ENCODE measurements at regions not wholly inside any gene's neighbourhood (a gene's known extent, or its start where the extent isn't known, plus 50 kb on each side); places are given as distances from the start of the nearest gene placed in this dataset.

DNA sequence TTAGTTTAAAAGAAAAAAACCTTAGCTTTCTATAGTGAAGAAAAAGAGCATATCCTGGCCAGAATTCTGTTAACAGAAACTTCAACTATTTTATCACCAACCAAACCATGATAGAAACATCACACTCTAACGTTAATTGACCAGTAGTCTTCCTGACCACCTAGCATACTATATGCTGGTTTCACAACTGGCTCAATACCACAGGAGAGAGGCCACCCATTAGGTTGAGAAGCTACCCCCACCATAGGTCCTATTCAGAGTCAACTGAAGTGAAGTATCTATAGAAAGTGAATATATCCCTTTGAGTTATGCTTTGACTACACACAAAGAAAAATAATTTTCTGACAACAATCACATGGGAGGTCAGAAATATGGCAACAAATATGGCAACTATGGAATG, 85.2 kb upstream of the STK17B start:
- Mint-ChIP-seq H3K27ac (no peak overlapping the region), H3K4me3 (peak overlapping the region in 1 of 5 donors; percentile 4), H3K36me3 (peaks cover 0 to 8% (median 0%) of the 10 kb centered on the region in 3 donors), H3K27me3 (ENCODE audit: low read depth in 3 of 3) (no peaks in the 10 kb centered on the region), H3K9me3 (no peaks in the 10 kb centered on the region), H3K4me1 (peaks cover 45 to 50% of the 10 kb centered on the region in 2 donors)
- no peak for DNase-seq

DNA sequence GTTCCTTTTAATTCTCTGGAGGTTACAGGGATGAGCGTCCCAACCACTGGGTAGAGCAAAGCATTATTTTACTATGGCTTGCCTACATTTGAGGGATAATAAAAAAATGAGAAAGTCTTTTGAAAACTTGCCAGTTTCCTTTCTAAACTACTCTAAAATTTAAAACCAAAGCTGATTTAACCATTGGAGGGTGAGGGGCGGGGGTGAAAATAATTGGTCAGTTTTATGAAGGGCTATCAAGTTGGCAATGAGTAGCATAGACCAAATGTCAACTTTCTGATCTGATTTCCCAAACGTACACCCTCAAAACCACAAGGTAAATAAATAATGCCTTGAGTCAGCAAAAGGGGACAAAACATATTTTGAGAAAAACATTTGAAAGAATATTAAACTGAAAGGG, 85.7 kb upstream of the STK17B start:
- H3K9me3 Mint-ChIP-seq, result no peaks in the 10 kb centered on the region
- no peak overlapping the region for H3K27ac Mint-ChIP-seq
- H3K27me3 Mint-ChIP-seq (ENCODE audit: low read depth in 3 of 3), result no peaks in the 10 kb centered on the region
- peaks cover 45 to 48% of the 10 kb centered on the region in 2 donors for H3K4me1 Mint-ChIP-seq
- no peak for DNase-seq
- peaks cover 0 to 7% (median 0%) of the 10 kb centered on the region in 3 donors for H3K36me3 Mint-ChIP-seq
- H3K4me3 Mint-ChIP-seq, result no peak overlapping the region

DNA sequence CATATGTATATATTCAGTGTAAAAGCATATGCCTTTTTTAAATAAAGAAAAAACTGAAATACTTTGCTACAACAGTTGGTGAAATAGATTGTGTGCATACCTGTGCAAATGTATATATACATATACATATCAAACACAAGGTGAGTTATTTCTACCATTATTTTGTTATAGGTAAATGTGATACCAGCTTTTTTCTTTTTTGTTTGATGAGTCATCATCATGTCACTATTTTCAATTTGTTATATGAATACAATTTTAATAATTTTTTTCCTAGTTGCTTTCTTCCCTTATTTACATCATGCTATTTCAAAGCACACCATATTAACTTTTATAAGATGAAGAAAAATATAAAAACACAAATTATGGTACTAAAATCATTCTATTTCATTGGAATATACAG, 87.0 kb upstream of the STK17B start:
- Mint-ChIP-seq H3K27ac (no peak overlapping the region), H3K4me1 (peaks cover 46 to 48% of the 10 kb centered on the region in 2 donors)

DNA sequence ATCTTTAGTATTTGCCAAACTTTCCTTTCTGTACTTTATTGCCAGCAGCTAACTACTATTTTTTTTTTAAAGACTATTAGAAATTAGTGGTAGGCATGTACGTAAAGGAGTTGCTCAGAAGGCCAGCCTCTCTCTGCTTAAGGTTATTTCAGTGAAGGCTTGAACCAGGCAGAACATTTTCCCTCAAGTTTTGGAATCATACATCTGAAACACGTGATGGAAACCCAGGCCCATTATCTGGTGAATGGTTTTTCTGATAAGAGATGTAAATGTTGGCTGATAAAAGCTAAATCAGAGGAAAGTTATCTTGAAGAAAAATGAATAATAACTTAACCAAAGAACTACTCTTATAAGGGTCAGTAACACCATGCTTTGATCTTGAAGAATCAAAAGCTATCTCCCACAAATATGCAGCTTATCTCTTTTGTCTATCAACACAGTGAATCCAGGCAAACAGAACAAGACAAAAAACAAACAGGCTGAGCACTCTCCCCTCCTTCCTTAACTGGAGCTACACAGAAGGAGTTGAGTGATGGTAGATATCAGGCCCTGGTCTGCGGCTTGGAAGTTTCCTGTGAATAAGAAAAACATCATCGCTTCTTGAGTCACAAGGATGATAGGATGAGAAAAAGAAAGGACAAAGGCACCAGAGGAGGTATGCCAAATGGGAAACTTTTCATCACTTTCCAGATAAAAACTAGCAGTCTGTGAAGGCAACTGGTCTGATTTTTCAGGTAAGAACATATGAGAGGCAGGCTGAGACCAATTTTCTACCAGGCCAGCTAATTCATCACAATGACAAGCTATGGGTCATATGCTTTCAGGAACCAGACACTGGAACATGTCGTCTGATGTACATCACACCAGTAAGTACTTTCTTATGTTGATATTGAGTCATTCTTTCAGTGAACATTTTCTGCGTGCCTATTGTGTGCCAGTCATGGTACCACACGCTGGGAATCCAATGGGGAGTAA, 88.4 kb upstream of the STK17B start:
- H3K4me1 Mint-ChIP-seq, result peaks cover 54 to 60% of the 10 kb centered on the region in 2 donors
- peak overlapping the region in 3 of 5 donors; percentile 20 to 50 (median 37) for H3K4me3 Mint-ChIP-seq
- H3K9me3 Mint-ChIP-seq, result no peaks in the 10 kb centered on the region
- no peaks in the 10 kb centered on the region for H3K27me3 Mint-ChIP-seq (ENCODE audit: low read depth in 3 of 3)
- peak overlapping the region in 5 of 6 donors; percentile 65 to 86 (median 80) for H3K27ac Mint-ChIP-seq
- H3K36me3 Mint-ChIP-seq, result peaks cover 0 to 4% (median 0%) of the 10 kb centered on the region in 3 donors
- DNase-seq, result no peak

More for the DNA sequence above, 87.0 kb upstream of the STK17B start:
- Mint-ChIP-seq H3K9me3 (no peaks in the 10 kb centered on the region), H3K36me3 (peaks cover 0 to 4% (median 0%) of the 10 kb centered on the region in 3 donors), H3K27me3 (ENCODE audit: low read depth in 3 of 3) (no peaks in the 10 kb centered on the region), H3K4me3 (no peak overlapping the region)
- no peak for DNase-seq

DNA sequence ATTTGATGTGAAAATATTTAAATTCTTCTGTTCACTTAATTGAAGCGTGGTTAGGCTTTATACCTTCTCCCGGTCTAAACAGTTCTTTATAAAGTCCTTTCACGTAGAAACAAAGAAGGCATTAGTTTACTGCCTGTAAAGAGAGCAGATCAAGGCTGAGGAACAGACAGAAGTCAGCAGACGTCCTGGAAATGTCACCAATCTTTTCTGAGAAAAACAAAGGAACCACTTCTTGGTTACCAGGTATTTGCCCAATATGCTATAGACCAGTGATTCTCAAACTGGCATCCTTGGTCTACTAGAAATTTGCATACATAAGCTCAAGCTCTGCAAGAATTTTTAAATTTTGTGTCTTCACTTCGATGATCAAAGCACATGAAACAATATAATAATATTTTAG, 89.2 kb upstream of the STK17B start:
- no peaks in the 10 kb centered on the region for H3K9me3 Mint-ChIP-seq
- peaks cover 0 to 4% (median 0%) of the 10 kb centered on the region in 3 donors for H3K36me3 Mint-ChIP-seq
- no peak for DNase-seq
- H3K4me3 Mint-ChIP-seq, result peak overlapping the region in 3 of 5 donors; percentile 20 to 50 (median 37)
- H3K27ac Mint-ChIP-seq, result peak overlapping the region in 4 of 6 donors; percentile 9 to 86 (median 77)
- H3K4me1 Mint-ChIP-seq, result peaks cover 54 to 62% of the 10 kb centered on the region in 2 donors
- H3K27me3 Mint-ChIP-seq (ENCODE audit: low read depth in 3 of 3), result no peaks in the 10 kb centered on the region

DNA sequence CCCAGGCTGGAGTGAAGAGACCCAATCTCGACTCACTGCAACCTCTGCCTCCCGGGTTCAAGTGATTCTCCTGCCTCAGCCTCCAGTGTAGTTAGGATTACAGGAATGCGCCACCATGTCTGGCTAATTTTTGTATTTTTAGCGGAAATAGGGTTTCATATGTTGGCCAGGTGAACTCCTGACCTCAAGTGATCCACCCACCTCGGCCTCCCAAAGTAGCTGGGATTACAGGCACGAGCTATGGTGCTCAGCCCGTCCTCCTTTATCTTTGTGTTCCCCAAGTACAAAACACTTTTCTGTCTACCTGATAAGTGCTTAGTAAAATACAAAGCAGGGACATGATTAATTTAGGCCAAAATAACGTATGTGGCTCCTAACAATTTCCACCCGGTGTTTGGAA, 91.2 kb upstream of the STK17B start:
- Mint-ChIP-seq H3K36me3 (peaks cover 0 to 2% (median 0%) of the 10 kb centered on the region in 3 donors), H3K4me3 (peak overlapping the region; percentile 57 to 83 (median 76)), H3K27me3 (ENCODE audit: low read depth in 3 of 3) (no peaks in the 10 kb centered on the region), H3K9me3 (no peaks in the 10 kb centered on the region), H3K27ac (peak overlapping the region; percentile 83 to 94 (median 91)), H3K4me1 (peaks cover 50 to 64% of the 10 kb centered on the region in 2 donors)
- no peak for DNase-seq

DNA sequence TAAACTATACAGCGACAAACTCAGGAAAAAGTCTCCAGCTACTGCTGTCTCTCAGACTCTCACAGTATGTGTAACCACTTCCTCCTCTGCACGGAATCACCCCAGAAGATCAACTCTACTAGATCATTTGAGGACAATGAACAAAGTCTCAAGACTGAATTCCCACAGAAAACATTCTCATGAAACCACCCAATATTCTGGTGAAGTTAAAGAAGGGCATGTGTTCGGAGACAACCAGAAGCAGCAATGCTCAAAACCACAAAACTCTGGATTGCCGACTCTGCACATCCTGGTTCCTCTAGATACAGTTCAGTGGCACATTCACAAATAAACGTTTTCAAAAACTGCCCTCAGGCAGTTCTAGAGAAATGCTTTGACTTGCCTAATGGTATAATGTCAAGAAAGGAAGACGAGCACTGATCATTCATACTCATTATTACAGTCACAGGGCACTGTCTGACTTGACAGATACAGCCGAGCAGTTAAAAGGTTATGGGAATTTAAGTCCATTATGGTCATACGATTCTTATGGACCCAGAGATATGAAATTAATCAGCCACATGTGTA, 91.9 kb upstream of the STK17B start:
- no peaks in the 10 kb centered on the region for H3K27me3 Mint-ChIP-seq (ENCODE audit: low read depth in 3 of 3)
- H3K9me3 Mint-ChIP-seq, result no peaks in the 10 kb centered on the region
- H3K4me1 Mint-ChIP-seq, result peaks cover 53 to 71% of the 10 kb centered on the region in 2 donors
- no peaks in the 10 kb centered on the region for H3K36me3 Mint-ChIP-seq
- H3K4me3 Mint-ChIP-seq, result peak overlapping the region; percentile 57 to 83 (median 76)
- peak overlapping the region; percentile 83 to 94 (median 91) for H3K27ac Mint-ChIP-seq
- peak; percentile 54 to 66 (median 64) for DNase-seq

DNA sequence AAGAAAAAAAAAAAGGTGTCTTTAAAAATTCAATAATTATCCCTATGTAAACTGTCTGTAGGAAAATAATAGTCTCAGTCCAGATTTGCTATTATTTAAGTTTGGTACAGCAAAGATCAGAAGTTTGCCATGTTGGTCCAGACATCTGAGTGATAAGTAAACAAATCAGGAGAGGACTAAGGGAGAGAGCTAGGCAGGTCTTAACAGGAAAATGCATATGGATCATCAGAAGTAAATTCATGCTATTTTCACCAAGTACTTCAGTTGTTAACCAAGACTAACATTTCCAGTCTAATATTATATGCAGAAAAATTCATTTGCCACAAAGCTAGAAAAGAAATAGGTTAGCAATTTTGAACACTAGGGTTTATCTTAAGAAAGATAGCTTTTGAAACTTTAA, 95.0 kb upstream of the STK17B start:
- H3K4me1 Mint-ChIP-seq, result peaks cover 39 to 61% of the 10 kb centered on the region in 2 donors
- H3K9me3 Mint-ChIP-seq, result no peaks in the 10 kb centered on the region
- H3K36me3 Mint-ChIP-seq, result no peaks in the 10 kb centered on the region
- H3K27me3 Mint-ChIP-seq (ENCODE audit: low read depth in 3 of 3), result peaks cover 0 to 3% (median 0%) of the 10 kb centered on the region in 3 donors
- no peak overlapping the region for H3K27ac Mint-ChIP-seq
- DNase-seq, result no peak
- H3K4me3 Mint-ChIP-seq, result no peak overlapping the region

DNA sequence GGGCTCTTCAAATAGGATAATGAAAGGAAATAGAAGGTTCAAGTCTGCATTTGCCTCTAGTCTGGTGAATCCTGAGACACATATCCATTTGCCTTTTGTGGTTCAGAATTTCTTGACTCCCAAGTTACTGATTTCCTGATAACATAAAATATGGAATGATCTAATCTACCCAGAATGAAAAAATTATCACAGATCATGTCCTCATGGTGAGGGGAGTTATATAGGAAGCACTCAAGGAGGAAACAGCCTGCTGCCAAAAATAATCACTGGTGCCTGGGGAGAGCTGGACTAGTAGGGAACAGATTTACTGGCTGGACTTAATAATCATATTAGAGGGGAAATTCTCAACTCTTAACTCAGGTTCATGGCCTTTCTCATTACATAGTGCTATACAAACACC, 95.5 kb upstream of the STK17B start:
- no peak for DNase-seq
- Mint-ChIP-seq H3K36me3 (no peaks in the 10 kb centered on the region), H3K9me3 (no peaks in the 10 kb centered on the region), H3K4me3 (no peak overlapping the region), H3K27me3 (ENCODE audit: low read depth in 3 of 3) (peaks cover 0 to 3% (median 0%) of the 10 kb centered on the region in 3 donors), H3K27ac (peak overlapping the region in 1 of 6 donors; percentile 60), H3K4me1 (peaks cover 39 to 59% of the 10 kb centered on the region in 2 donors)

DNA sequence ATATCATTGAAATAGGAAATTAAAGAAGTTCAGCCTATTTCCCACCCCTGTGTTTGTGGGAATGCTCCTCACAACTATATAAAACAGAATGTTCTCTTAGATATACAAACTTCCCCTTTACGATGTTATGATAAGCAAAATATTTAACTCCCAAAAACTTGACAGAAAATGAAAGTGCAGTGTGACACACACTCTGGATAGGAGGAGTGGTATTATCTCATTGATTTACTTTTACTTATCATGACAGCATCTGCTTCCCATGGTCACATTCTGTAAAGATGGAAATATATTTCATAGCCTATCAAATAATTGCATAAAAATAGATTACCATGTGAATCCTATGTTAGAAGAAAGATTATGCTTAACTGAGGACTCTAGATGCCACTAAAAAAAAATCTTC, 96.6 kb upstream of the STK17B start:
- H3K4me1 Mint-ChIP-seq, result peaks cover 28 to 48% of the 10 kb centered on the region in 2 donors
- H3K36me3 Mint-ChIP-seq, result no peaks in the 10 kb centered on the region
- no peak for DNase-seq
- H3K27me3 Mint-ChIP-seq (ENCODE audit: low read depth in 3 of 3), result peaks cover 0 to 3% (median 0%) of the 10 kb centered on the region in 3 donors
- peak overlapping the region; percentile 40 to 89 (median 79) for H3K27ac Mint-ChIP-seq
- H3K4me3 Mint-ChIP-seq, result peak overlapping the region in 4 of 5 donors; percentile 27 to 85 (median 45)
- H3K9me3 Mint-ChIP-seq, result no peaks in the 10 kb centered on the region

DNA sequence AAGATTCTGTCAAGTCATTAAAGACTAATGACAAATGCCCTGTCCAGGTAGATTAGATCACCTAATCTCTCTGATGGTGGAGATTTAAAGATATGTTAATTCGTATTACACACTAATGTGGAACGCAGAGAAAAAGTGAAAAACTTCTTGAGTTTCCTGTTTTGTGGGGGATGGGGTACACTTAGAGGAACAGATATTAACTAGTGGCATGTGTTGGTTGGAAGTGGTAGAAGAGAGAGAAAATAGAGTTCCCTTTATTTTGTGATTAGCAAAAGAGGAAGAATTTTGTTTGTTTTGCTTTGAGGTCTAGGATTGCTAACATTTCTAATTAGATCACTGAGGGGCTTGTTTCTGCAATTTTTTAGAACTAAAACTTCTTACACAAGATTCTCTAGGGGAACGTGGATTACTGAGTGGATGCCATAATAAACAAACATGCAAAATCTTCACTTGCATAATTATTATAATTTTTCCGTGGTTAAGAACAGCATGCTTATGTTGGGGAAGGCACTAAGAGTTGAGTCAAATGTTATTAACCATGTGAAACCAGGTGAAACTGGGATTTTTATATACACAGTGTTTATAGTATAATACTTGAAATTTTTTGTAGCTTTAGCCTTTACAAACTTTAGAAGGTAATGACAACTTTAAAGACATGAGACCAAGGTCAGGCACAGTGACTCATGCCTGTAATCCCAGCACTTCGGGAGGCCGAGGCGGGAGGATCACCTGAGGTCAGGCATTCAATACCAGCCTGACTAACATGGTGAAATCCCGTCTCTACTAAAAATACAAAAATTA, 97.4 kb upstream of the STK17B start:
- Mint-ChIP-seq H3K27me3 (ENCODE audit: low read depth in 3 of 3) (peaks cover 0 to 3% (median 2%) of the 10 kb centered on the region in 3 donors), H3K9me3 (no peaks in the 10 kb centered on the region), H3K27ac (peak overlapping the region; percentile 40 to 89 (median 79)), H3K36me3 (no peaks in the 10 kb centered on the region), H3K4me3 (peak overlapping the region; percentile 1 to 85 (median 37)), H3K4me1 (peaks cover 21 to 41% of the 10 kb centered on the region in 2 donors)
- DNase-seq, result no peak

DNA sequence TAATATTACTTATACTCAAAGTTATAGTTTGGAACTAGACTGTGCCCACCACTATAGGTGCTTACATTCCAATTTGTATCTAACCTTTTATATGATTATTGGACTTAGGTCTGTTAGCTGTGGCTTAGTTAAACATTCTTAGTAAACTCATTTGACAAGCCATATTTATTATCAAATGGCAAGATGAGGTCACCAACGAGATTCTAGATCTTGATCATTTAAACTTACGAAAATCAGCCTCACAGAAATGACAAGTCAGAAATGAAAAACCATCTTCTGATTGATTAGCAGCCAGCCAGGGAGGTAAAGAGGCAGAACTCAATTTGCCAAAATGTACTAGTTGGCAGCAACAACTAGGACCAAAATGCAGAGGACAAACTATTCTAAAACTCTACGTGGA, 100.4 kb upstream of the STK17B start:
- no peaks in the 10 kb centered on the region for H3K36me3 Mint-ChIP-seq
- no peak overlapping the region for H3K4me3 Mint-ChIP-seq
- DNase-seq, result no peak
- peaks cover 0 to 3% (median 2%) of the 10 kb centered on the region in 3 donors for H3K27me3 Mint-ChIP-seq (ENCODE audit: low read depth in 3 of 3)
- no peaks in the 10 kb centered on the region for H3K9me3 Mint-ChIP-seq
- peak overlapping the region in 1 of 6 donors; percentile 40 for H3K27ac Mint-ChIP-seq
- peaks cover 33 to 56% of the 10 kb centered on the region in 2 donors for H3K4me1 Mint-ChIP-seq

DNA sequence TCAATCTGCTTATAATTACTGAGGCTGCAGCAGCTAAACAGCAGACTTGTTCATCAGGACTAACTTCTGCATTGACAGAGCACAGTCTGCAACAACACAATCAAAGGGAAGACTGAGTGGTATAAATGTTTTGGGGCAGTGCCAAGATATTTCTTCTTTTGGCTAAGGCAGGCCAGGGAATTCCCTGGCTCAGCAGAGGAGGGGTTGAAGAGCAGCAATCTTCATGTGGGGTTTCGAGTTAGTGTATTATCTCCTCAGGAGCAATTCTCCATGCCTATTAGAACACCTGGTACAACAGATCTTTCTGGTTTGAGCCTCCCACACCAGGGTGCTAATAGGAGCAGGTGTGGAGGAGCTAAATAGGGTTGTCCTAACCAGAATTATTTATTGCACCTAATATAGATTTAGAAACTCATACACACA, 103.0 kb upstream of the STK17B start:
- DNase-seq, result no peak
- Mint-ChIP-seq H3K27me3 (ENCODE audit: low read depth in 3 of 3) (peaks cover 0 to 3% (median 2%) of the 10 kb centered on the region in 3 donors), H3K27ac (peak overlapping the region in 1 of 6 donors; percentile 37), H3K36me3 (no peaks in the 10 kb centered on the region), H3K9me3 (no peaks in the 10 kb centered on the region), H3K4me1 (peaks cover 25 to 40% of the 10 kb centered on the region in 2 donors), H3K4me3 (no peak overlapping the region)

Data from immature natural killer cell (primary cell).